ENCODE measurements at regions not wholly inside any gene's neighbourhood (a gene's known extent, or its start where the extent isn't known, plus 50 kb on each side); places are given as distances from the start of the nearest gene placed in this dataset.

DNA sequence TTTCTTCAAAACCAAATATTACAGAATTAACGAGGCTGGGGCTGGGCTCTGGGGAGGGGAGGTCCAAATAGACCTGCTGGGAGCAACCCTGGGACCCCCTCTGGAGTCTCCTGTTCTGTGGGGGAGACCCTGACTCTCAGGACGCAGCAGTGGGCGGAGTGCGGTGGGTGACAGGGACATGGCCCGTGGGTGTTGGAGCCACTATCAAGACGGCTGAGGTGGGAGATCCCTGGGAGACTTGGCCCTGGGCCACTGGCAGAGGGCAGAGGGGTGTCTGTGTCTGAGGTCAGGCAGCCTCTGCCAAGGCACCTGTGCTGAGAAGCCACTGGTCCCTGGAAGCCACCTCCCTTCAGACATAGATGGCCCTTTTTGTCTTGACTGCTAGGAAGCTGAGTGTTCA, 79.5 kb upstream of the CTDP1 start:
- intact Hi-C loops (cut with micrococcal nuclease) = no loop called here
- Histone ChIP-seq H3K9me3 (ENCODE audit: control insufficient read depth in 1 of 2, insufficient read depth in 1 of 2, low read depth in 1 of 2, low read length in 2 of 2) (no peaks in the 10 kb centered on the region), H4K20me1 (ENCODE audit: insufficient read depth) (no peaks in the 10 kb centered on the region), H3K27ac (ENCODE audit: low read depth, low read length) (no peak overlapping the region), H3K9ac (ENCODE audit: low read length) (no peak overlapping the region), H2AFZ (ENCODE audit: low read depth, low read length, poor library complexity, severe bottlenecking) (no peak overlapping the region), H3K27me3 (ENCODE audit: insufficient read depth, low read length) (peaks cover 22% of the 10 kb centered on the region), H3K79me2 (ENCODE audit: insufficient read depth, low read length) (no peaks in the 10 kb centered on the region), H3K4me3 (replicated peaks in 1 of 2; ENCODE audit: low read depth in 1 of 2, low read length in 2 of 2) (no peak overlapping the region), H3K4me2 (ENCODE audit: low read length) (no peak overlapping the region), H3K4me1 (ENCODE audit: control insufficient read depth in 1 of 2, insufficient read depth in 2 of 2, low read length in 2 of 2) (no peaks in the 10 kb centered on the region), H3K36me3 (ENCODE audit: control insufficient read depth in 1 of 2, insufficient read depth in 2 of 2, low read length in 2 of 2) (no peaks in the 10 kb centered on the region), H3K9me2 (ENCODE audit: insufficient read depth) (no peaks in the 10 kb centered on the region)
- no TSS peak for BruUV-seq (replicated peaks)
- ATAC-seq (no peak), DNase-seq (ENCODE audit: low read depth, low spot score) (no peak)
- ChIA-PET RAD21 (ENCODE audit: low non-redundant PET in 1 of 2, low total read pairs in 2 of 2, uncharacterized antibody in 2 of 2, unreplicated experiment in 2 of 2) (no interaction called here), CTCF (no interaction called here), POLR2A (no interaction called here)
- TF ChIP-seq, protein P1, sequence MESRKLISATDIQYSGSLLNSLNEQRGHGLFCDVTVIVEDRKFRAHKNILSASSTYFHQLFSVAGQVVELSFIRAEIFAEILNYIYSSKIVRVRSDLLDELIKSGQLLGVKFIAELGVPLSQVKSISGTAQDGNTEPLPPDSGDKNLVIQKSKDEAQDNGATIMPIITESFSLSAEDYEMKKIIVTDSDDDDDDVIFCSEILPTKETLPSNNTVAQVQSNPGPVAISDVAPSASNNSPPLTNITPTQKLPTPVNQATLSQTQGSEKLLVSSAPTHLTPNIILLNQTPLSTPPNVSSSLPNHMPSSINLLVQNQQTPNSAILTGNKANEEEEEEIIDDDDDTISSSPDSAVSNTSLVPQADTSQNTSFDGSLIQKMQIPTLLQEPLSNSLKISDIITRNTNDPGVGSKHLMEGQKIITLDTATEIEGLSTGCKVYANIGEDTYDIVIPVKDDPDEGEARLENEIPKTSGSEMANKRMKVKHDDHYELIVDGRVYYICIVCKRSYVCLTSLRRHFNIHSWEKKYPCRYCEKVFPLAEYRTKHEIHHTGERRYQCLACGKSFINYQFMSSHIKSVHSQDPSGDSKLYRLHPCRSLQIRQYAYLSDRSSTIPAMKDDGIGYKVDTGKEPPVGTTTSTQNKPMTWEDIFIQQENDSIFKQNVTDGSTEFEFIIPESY (IDR thresholded peaks at IDR 0.05; ENCODE audit: extremely low read depth, insufficient replicate concordance, low read length) = no peak
- TF ChIP-seq, protein P2, sequence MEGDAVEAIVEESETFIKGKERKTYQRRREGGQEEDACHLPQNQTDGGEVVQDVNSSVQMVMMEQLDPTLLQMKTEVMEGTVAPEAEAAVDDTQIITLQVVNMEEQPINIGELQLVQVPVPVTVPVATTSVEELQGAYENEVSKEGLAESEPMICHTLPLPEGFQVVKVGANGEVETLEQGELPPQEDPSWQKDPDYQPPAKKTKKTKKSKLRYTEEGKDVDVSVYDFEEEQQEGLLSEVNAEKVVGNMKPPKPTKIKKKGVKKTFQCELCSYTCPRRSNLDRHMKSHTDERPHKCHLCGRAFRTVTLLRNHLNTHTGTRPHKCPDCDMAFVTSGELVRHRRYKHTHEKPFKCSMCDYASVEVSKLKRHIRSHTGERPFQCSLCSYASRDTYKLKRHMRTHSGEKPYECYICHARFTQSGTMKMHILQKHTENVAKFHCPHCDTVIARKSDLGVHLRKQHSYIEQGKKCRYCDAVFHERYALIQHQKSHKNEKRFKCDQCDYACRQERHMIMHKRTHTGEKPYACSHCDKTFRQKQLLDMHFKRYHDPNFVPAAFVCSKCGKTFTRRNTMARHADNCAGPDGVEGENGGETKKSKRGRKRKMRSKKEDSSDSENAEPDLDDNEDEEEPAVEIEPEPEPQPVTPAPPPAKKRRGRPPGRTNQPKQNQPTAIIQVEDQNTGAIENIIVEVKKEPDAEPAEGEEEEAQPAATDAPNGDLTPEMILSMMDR (IDR thresholded peaks at IDR 0.05 in 2 of 3, conservative IDR thresholded peaks at IDR 0.05 in 1 of 3; ENCODE audit: borderline replicate concordance in 1 of 3, insufficient read depth in 1 of 3, low read depth in 2 of 3, low read length in 2 of 3) = no peak
- TF ChIP-seq FOSL1 (IDR thresholded peaks at IDR 0.05; ENCODE audit: low read depth) = no peak
- no peak for TF ChIP-seq EZH2 (IDR thresholded peaks at IDR 0.05)
- TF ChIP-seq, protein P3, sequence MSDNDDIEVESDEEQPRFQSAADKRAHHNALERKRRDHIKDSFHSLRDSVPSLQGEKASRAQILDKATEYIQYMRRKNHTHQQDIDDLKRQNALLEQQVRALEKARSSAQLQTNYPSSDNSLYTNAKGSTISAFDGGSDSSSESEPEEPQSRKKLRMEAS (IDR thresholded peaks at IDR 0.05) = no peak
- TF ChIP-seq CEBPB (IDR thresholded peaks at IDR 0.05; ENCODE audit: low read depth) = no peak
- TF ChIP-seq, protein P4, sequence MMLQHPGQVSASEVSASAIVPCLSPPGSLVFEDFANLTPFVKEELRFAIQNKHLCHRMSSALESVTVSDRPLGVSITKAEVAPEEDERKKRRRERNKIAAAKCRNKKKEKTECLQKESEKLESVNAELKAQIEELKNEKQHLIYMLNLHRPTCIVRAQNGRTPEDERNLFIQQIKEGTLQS (IDR thresholded peaks at IDR 0.05) = no peak
- TF ChIP-seq EGR1 (IDR thresholded peaks at IDR 0.05; ENCODE audit: low read depth) = no peak
